Activated T-cell treated with anti-CD3 and anti-CD28 coated beads, Interleukin-2, amount 50 U/mL, for 72 hours (primary cell): ENCODE measurements at regions not wholly inside any gene's neighbourhood (a gene's known extent, or its start where the extent isn't known, plus 50 kb on each side); places are given as distances from the start of the nearest gene placed in this dataset.
"Not testable (repeated sequence)": the region's sequence is repeated elsewhere in the genome, so short reads cannot be mapped to it uniquely, and the experiment has no call there.

Source experiments
- ATAC-seq, 2 donors: fragments of 150-1000 bp; cut with Tn5 transposase; replicated peaks in 1 of 2; 2 replicates each; pipeline ENCODE4 v1.10.0; 2021; ENCODE audit warnings: moderate library complexity in 2 of 2, mild to moderate bottlenecking in 1 of 2
- DNase-seq, 2 donors: peaks; one replicate each; pipeline ENCODE4 v3.0.0; 2021 to 2022; ENCODE audit warnings: mixed read lengths in 1 of 2
- H3K27ac Mint-ChIP-seq: one replicate; pipeline ENCODE4 v1.8.0; 2022; ENCODE audit warnings: mild to moderate bottlenecking, moderate library complexity, mixed read lengths
- H3K27me3 Mint-ChIP-seq: one replicate; pipeline ENCODE4 v1.8.0; 2022; ENCODE audit warnings: low read depth, mixed read lengths
- H3K36me3 Mint-ChIP-seq, 2 donors: one replicate each; pipeline ENCODE4 v1.8.0; 2022; ENCODE audit warnings: mixed read lengths in 2 of 2, mild to moderate bottlenecking in 1 of 2; ENCODE audit not compliant: insufficient read depth in 2 of 2
- H3K4me1 Mint-ChIP-seq: one replicate; pipeline ENCODE4 v1.8.0; 2022; ENCODE audit warnings: low read depth, mixed read lengths
- H3K4me3 Mint-ChIP-seq, 2 donors: one replicate each; pipeline ENCODE4 v1.8.0; 2022; ENCODE audit warnings: mild to moderate bottlenecking in 2 of 2, mixed read lengths in 2 of 2, moderate library complexity in 2 of 2
- H3K9me3 Mint-ChIP-seq, 2 donors: one replicate each; pipeline ENCODE4 v1.8.0; 2022; ENCODE audit warnings: mixed read lengths in 2 of 2

DNA sequence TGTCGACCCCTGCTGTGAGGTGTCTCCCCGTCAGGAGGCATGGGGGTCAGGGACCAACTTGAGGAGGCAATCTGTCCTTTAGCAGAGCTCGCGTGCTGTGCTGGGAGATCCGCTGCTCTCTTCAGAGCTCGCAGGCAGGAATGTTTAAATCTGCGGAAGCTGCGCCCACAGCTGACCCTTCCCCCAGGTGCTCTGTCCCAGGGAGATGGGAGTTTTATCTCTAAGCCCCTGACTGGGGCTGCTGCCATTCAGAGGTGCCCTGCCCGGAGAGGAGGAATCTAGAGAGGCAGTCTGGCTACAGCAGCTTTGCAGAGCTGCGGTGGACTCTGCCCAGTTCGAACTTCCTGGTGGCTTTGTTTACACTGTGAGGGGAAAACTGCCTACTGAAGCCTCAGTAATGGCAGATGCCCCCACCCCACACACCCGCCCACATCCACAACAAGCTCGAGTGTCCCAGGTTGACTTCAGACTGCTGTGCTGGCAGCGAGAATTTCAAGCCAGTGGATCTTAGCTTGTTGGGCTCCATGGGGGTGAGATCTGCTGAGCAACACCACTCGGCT is 133.1 kb downstream of the CENPC start:
- H3K4me1 Mint-ChIP-seq, H3K27ac Mint-ChIP-seq, DNase-seq, H3K27me3 Mint-ChIP-seq, H3K4me3 Mint-ChIP-seq, H3K36me3 Mint-ChIP-seq, ATAC-seq: not testable (repeated sequence)
- H3K9me3 Mint-ChIP-seq: peaks cover 8 to 13% of the 10 kb centered on the region in 2 donors

DNA sequence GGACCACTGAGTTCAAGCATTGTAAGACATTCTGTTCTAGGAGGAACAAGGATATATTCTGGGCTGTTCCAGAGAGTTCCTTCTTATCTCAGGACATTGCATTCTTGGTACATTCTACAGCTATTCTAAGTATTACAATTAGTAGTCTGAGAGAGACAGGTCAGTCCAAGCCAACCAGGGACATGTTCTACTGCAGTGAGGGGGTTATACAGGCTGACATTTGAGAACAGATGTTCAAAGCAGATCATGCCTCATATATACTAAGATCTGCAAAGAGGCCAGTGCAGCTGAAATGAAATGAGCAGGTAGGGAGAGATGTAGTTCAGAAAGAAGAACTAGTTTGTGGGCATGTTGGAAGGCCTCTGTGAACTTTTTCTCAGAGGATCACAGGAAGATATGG is 142.0 kb downstream of the CENPC start:
- Mint-ChIP-seq H3K9me3 (peaks cover 4 to 6% of the 10 kb centered on the region in 2 donors), H3K27ac (no peak overlapping the region), H3K4me3 (no peak overlapping the region), H3K36me3 (peaks cover 0 to 2% of the 10 kb centered on the region in 2 donors), H3K4me1 (no peaks in the 10 kb centered on the region), H3K27me3 (no peaks in the 10 kb centered on the region)
- no peak for DNase-seq
- ATAC-seq: no peak

GRCh38 chr4:67401902-67402301 is 143.4 kb downstream of the CENPC start:
- no peaks in the 10 kb centered on the region for H3K36me3 Mint-ChIP-seq
- H3K9me3 Mint-ChIP-seq: peaks cover under 1 to 3% of the 10 kb centered on the region in 2 donors
- no peak overlapping the region for H3K27ac Mint-ChIP-seq
- no peaks in the 10 kb centered on the region for H3K4me1 Mint-ChIP-seq
- no peak for ATAC-seq
- H3K27me3 Mint-ChIP-seq: no peaks in the 10 kb centered on the region
- DNase-seq: no peak
- no peak overlapping the region for H3K4me3 Mint-ChIP-seq

DNA sequence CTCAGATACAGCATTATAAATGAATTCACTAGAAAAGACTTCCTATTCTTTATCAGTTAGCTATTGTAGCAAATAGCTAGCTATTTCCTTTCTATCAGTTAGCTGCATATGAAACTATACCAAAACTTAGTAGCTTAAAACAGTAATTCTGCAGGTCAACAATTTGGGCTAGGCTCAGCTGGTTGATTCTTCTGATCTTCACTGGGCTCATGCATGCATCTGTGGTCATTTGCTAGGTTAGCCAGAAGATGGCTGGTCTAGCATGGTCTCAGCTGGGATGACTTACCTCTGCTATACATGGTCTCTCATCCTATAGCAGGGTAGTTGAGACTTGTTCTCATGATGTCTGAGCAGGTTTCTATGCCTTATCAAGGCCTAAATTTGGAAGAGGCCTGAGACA is 147.4 kb downstream of the CENPC start:
- Mint-ChIP-seq H3K36me3 (no peaks in the 10 kb centered on the region), H3K27me3 (no peaks in the 10 kb centered on the region), H3K9me3 (peaks cover 0 to 1% of the 10 kb centered on the region in 2 donors), H3K27ac (no peak overlapping the region), H3K4me3 (no peak overlapping the region), H3K4me1 (no peaks in the 10 kb centered on the region)
- DNase-seq: no peak
- ATAC-seq: no peak

DNA sequence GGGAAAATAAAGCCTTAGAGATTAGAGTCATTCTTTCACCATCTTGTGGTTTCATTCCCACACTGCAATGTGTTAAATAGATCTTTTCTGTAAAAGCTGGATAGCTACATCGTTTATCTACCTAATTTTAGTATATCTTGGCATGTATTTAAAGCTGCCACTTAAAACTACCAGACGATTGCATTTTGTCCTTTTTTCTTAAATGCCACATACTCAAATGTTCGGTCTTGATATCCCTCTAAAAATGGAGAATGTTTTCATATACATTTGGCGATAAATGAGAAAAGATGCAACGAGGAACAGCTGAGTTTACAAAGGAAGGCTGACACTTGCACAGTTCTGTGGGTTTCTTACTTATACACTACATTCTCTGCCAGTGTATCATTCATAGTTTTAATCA is 148.3 kb downstream of the CENPC start:
- Mint-ChIP-seq H3K9me3 (peaks cover 0 to 1% of the 10 kb centered on the region in 2 donors), H3K36me3 (no peaks in the 10 kb centered on the region)
- no peak for ATAC-seq

DNA sequence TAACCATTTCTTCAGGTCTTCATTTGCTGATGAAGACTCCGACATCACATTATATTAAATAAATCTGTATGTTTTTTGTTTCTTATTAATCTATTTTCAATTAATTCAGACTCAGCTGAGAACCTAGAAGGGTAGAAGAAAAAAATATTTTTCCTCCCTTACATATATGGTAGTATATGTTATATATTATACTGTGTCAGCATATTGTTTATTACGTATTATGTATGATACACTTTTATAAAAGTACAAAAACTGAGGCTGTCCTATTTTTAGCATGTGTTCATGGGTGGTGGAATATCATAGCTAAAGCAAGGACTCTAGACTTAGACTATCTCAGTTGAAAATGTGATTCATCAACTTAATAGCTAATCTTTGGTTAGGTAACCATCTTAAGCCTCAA is 149.3 kb downstream of the CENPC start:
- Mint-ChIP-seq H3K36me3 (no peaks in the 10 kb centered on the region), H3K9me3 (peaks cover 0 to 1% of the 10 kb centered on the region in 2 donors), H3K27me3 (peaks cover 8% of the 10 kb centered on the region), H3K4me1 (no peaks in the 10 kb centered on the region), H3K27ac (no peak overlapping the region), H3K4me3 (no peak overlapping the region)
- ATAC-seq (no peak), DNase-seq (no peak)

More for the DNA sequence above, 148.3 kb downstream of the CENPC start:
- Mint-ChIP-seq H3K27ac (no peak overlapping the region), H3K27me3 (peaks cover 8% of the 10 kb centered on the region), H3K4me3 (no peak overlapping the region), H3K4me1 (no peaks in the 10 kb centered on the region)
- no peak for DNase-seq

DNA sequence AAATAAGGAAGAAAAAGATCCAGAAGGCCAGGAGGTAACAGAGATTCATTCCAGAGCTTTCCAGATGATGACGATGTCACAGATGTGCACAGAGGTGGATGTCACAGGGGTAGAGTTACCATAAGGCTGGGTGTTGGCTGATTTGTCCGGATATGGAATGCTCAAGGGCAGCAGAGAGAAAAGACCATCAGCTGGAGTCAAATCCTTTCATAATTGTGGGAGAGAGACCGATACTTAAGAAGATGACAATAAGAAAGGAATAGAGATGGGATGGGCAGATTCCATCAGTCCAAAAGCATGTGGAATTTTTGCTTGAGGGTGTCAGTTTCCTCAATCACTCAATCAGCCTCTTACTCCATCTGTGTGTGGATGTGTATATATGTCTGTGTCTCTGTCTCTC is 150.4 kb downstream of the CENPC start:
- DNase-seq: no peak
- H3K36me3 Mint-ChIP-seq: no peaks in the 10 kb centered on the region
- no peak overlapping the region for H3K27ac Mint-ChIP-seq
- ATAC-seq: no peak
- H3K27me3 Mint-ChIP-seq: peaks cover 8% of the 10 kb centered on the region
- no peaks in the 10 kb centered on the region for H3K4me1 Mint-ChIP-seq
- H3K4me3 Mint-ChIP-seq: no peak overlapping the region
- peaks cover 0 to 1% of the 10 kb centered on the region in 2 donors for H3K9me3 Mint-ChIP-seq

GRCh38 chr4:67393699-67394281 is 151.5 kb downstream of the CENPC start:
- Mint-ChIP-seq H3K4me3 (no peak overlapping the region), H3K4me1 (no peaks in the 10 kb centered on the region), H3K27me3 (peaks cover 8% of the 10 kb centered on the region), H3K27ac (no peak overlapping the region), H3K36me3 (no peaks in the 10 kb centered on the region), H3K9me3 (peaks cover 0 to 1% of the 10 kb centered on the region in 2 donors)
- ATAC-seq (no peak), DNase-seq (peak in 1 of 2 donors; percentile 32)

- Mint-ChIP-seq H3K4me3 (no peak overlapping the region), H3K4me1 (no peaks in the 10 kb centered on the region), H3K27ac (no peak overlapping the region), H3K27me3 (peaks cover 8% of the 10 kb centered on the region), H3K36me3 (no peaks in the 10 kb centered on the region), H3K9me3 (no peaks in the 10 kb centered on the region)
- no peak for DNase-seq
- ATAC-seq: no peak
These were observed 152.3 kb downstream of the CENPC start for GRCh38 chr4:67393007-67393406.

DNA sequence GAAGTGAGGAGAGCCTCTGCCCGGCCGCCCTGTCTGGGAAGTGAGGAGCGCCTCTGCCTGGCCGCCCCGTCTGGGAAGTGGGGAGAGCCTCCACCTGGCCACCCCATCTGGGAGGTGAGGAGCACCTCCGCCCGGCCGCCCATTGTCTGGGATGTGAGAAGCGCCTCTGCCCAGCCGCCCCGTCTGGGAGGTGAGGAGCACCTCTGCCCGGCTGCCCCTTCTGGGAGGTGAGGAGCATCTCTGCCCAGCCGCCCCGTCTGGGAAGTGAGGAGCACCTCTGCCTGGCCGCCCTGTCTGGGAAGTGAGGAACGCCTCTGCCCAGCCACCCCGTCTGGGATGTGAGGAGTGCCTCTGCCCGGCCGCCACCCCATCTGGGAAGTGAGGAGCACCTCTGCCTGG is 163.9 kb downstream of the CENPC start:
- DNase-seq, H3K4me1 Mint-ChIP-seq, H3K9me3 Mint-ChIP-seq, H3K27me3 Mint-ChIP-seq, H3K4me3 Mint-ChIP-seq, H3K36me3 Mint-ChIP-seq, ATAC-seq, H3K27ac Mint-ChIP-seq: not testable (repeated sequence)

DNA sequence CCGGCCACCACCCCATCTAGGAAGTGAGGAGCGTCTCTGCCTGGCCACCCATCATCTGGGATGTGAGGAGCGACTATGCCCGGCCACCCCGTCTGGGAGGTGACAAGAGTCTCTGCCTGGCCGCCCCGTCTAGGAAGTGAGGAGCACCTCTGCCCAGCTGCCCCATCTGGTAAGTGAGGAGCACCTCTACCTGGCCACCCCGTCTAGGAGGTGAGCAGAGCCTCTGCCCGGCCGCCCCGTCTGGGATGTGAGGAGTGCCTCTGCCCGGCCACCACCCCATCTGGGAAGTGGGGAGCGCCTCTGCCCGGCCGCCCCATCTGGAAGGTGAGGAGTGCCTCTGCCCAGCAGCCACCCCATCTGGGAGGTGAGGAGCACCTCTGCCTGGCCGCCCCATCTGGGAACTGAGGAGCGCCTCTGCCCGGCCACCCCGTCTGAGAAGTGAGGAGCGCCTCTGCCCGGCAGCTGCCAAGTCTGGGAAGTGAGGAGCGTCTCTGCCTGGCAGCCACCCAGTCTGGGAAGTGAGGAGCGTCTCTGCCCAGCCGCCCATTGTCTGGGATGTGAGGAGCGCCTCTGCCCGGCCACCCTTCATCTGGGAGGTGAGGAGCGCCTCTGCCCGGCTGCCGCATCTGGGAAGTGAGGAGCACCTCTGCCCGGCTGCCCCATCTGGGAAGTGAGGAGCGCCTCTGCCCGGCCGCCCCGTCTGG is 164.4 kb downstream of the CENPC start:
- not testable (repeated sequence) for H3K4me1 Mint-ChIP-seq, DNase-seq, H3K27me3 Mint-ChIP-seq

GRCh38 chr4:67380154-67380553 is 165.1 kb downstream of the CENPC start:
- DNase-seq (no peak), ATAC-seq (no peak)
- peaks cover 0 to 1% of the 10 kb centered on the region in 2 donors for H3K9me3 Mint-ChIP-seq
- no peaks in the 10 kb centered on the region for H3K36me3 Mint-ChIP-seq
- no peak overlapping the region for H3K4me3 Mint-ChIP-seq
- no peak overlapping the region for H3K27ac Mint-ChIP-seq
- H3K4me1 Mint-ChIP-seq: no peaks in the 10 kb centered on the region
- H3K27me3 Mint-ChIP-seq: no peaks in the 10 kb centered on the region

More for the DNA sequence above, 164.4 kb downstream of the CENPC start:
- ATAC-seq, H3K36me3 Mint-ChIP-seq, H3K27ac Mint-ChIP-seq, H3K4me3 Mint-ChIP-seq, H3K9me3 Mint-ChIP-seq: not testable (repeated sequence)

DNA sequence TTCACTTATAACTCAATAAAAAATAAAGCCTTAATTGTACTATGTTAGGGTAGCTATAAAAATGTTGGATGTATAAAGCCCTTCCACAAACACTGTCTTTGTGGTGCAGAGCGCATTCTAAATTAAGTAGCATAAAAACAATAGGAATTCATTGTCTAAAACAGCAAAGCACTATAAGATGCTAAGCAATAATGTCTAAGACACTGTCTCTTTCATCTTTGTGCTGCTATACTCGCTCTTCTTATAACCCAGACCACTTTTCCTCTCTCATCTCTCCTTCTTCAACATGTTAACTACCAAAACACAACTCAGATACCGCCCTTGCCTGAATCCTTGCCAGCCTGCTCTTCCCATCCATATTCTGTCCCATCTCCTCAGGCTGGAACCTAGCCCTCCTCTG is 170.0 kb downstream of the CENPC start:
- DNase-seq (no peak), ATAC-seq (no peak)
- Mint-ChIP-seq H3K27me3 (peaks cover 9% of the 10 kb centered on the region), H3K27ac (no peak overlapping the region), H3K36me3 (no peaks in the 10 kb centered on the region), H3K9me3 (no peaks in the 10 kb centered on the region), H3K4me1 (no peaks in the 10 kb centered on the region), H3K4me3 (no peak overlapping the region)
